ENCODE measurements at regions not wholly inside any gene's neighbourhood (a gene's known extent, or its start where the extent isn't known, plus 50 kb on each side); places are given as distances from the start of the nearest gene placed in this dataset.
A peak's percentile ranks its signal among the peaks of the same experiment; 100 is the strongest.
"Not testable (repeated sequence)": the region's sequence is repeated elsewhere in the genome, so short reads cannot be mapped to it uniquely, and the experiment has no call there.

- H3K9me3 Mint-ChIP-seq; CTCF ChIA-PET; H3K36me3 Mint-ChIP-seq (ENCODE audit: low read depth); H3K4me3 Mint-ChIP-seq; POLR2A ChIA-PET; DNase-seq; H3K27ac Mint-ChIP-seq: not testable (repeated sequence)
- peaks cover 35% of the 10 kb centered on the region for H3K27me3 Mint-ChIP-seq
- H3K4me1 Mint-ChIP-seq, result peaks cover 12% of the 10 kb centered on the region
Observed at GRCh38 chr7:65271502-65271901, 102.2 kb upstream of the ZNF92 start.

GRCh38 chr7:65269150-65269856 is 104.4 kb upstream of the ZNF92 start:
- H3K36me3 Mint-ChIP-seq (ENCODE audit: low read depth), result no peaks in the 10 kb centered on the region
- peaks cover 2% of the 10 kb centered on the region for H3K9me3 Mint-ChIP-seq
- ChIA-PET CTCF (no interaction called here), POLR2A (no interaction called here)
- DNase-seq, result peak; percentile 33
- peaks cover 12% of the 10 kb centered on the region for H3K4me1 Mint-ChIP-seq
- H3K4me3 Mint-ChIP-seq, result peak overlapping the region; percentile 74
- no peak overlapping the region for H3K27ac Mint-ChIP-seq
- peaks cover 35% of the 10 kb centered on the region for H3K27me3 Mint-ChIP-seq

GRCh38 chr7:65268782-65269149 is 104.9 kb upstream of the ZNF92 start:
- H3K4me1 Mint-ChIP-seq, result peaks cover 12% of the 10 kb centered on the region
- H3K27me3 Mint-ChIP-seq, result peaks cover 35% of the 10 kb centered on the region
- no peaks in the 10 kb centered on the region for H3K36me3 Mint-ChIP-seq (ENCODE audit: low read depth)
- no peak overlapping the region for H3K27ac Mint-ChIP-seq
- peaks cover 2% of the 10 kb centered on the region for H3K9me3 Mint-ChIP-seq
- POLR2A ChIA-PET, result no interaction called here
- no peak for DNase-seq
- CTCF ChIA-PET, result no interaction called here
- H3K4me3 Mint-ChIP-seq, result peak overlapping the region; percentile 74

- H3K27ac Mint-ChIP-seq, result no peak overlapping the region
- no peak overlapping the region for H3K4me3 Mint-ChIP-seq
- no peaks in the 10 kb centered on the region for H3K36me3 Mint-ChIP-seq (ENCODE audit: low read depth)
- no peaks in the 10 kb centered on the region for H3K9me3 Mint-ChIP-seq
- H3K27me3 Mint-ChIP-seq, result peaks cover 26% of the 10 kb centered on the region
- no peak for DNase-seq
- CTCF ChIA-PET, result no interaction called here
- H3K4me1 Mint-ChIP-seq, result peaks cover 12% of the 10 kb centered on the region
- POLR2A ChIA-PET, result no interaction called here
Observed at GRCh38 chr7:65265933-65266519, 107.6 kb upstream of the ZNF92 start.

GRCh38 chr7:65264258-65264657 is 109.4 kb upstream of the ZNF92 start:
- Mint-ChIP-seq H3K27me3 (peaks cover 14% of the 10 kb centered on the region), H3K9me3 (no peaks in the 10 kb centered on the region), H3K4me1 (peaks cover 3% of the 10 kb centered on the region), H3K27ac (no peak overlapping the region), H3K36me3 (ENCODE audit: low read depth) (no peaks in the 10 kb centered on the region), H3K4me3 (no peak overlapping the region)
- ChIA-PET CTCF (no interaction called here), POLR2A (no interaction called here)
- DNase-seq, result no peak

- H3K27me3 Mint-ChIP-seq; POLR2A ChIA-PET; H3K4me3 Mint-ChIP-seq; H3K27ac Mint-ChIP-seq; DNase-seq; CTCF ChIA-PET; H3K9me3 Mint-ChIP-seq; H3K36me3 Mint-ChIP-seq (ENCODE audit: low read depth); H3K4me1 Mint-ChIP-seq: not testable (repeated sequence)
Observed at GRCh38 chr7:65260673-65261072, 113.0 kb upstream of the ZNF92 start.

GRCh38 chr7:65259864-65260525 is 113.7 kb upstream of the ZNF92 start:
- H3K27me3 Mint-ChIP-seq; H3K4me3 Mint-ChIP-seq; H3K27ac Mint-ChIP-seq; CTCF ChIA-PET; POLR2A ChIA-PET; H3K4me1 Mint-ChIP-seq; H3K9me3 Mint-ChIP-seq; H3K36me3 Mint-ChIP-seq (ENCODE audit: low read depth); DNase-seq: not testable (repeated sequence)

- POLR2A ChIA-PET, result no interaction called here
- H3K4me1 Mint-ChIP-seq, result peaks cover 9% of the 10 kb centered on the region
- H3K4me3 Mint-ChIP-seq, result no peak overlapping the region
- no peak for DNase-seq
- H3K27me3 Mint-ChIP-seq, result peaks cover 28% of the 10 kb centered on the region
- H3K36me3 Mint-ChIP-seq (ENCODE audit: low read depth), result no peaks in the 10 kb centered on the region
- no peak overlapping the region for H3K27ac Mint-ChIP-seq
- CTCF ChIA-PET, result no interaction called here
- H3K9me3 Mint-ChIP-seq, result no peaks in the 10 kb centered on the region
Observed at GRCh38 chr7:65254061-65254460, 119.6 kb upstream of the ZNF92 start.

- Mint-ChIP-seq H3K27me3 (peaks cover 28% of the 10 kb centered on the region), H3K4me3 (peak overlapping the region; percentile 78), H3K27ac (peak overlapping the region; percentile 68), H3K9me3 (no peaks in the 10 kb centered on the region), H3K36me3 (ENCODE audit: low read depth) (no peaks in the 10 kb centered on the region), H3K4me1 (peaks cover 9% of the 10 kb centered on the region)
- ChIA-PET POLR2A (no interaction called here), CTCF (no interaction called here)
- DNase-seq, result peak; percentile 46
Observed at GRCh38 chr7:65251851-65252620, 121.6 kb upstream of the ZNF92 start.

- peaks cover 28% of the 10 kb centered on the region for H3K27me3 Mint-ChIP-seq
- DNase-seq, result no peak
- peak overlapping the region; percentile 43 for H3K4me3 Mint-ChIP-seq
- no peaks in the 10 kb centered on the region for H3K36me3 Mint-ChIP-seq (ENCODE audit: low read depth)
- H3K4me1 Mint-ChIP-seq, result peaks cover 9% of the 10 kb centered on the region
- CTCF ChIA-PET, result no interaction called here
- no peaks in the 10 kb centered on the region for H3K9me3 Mint-ChIP-seq
- H3K27ac Mint-ChIP-seq, result no peak overlapping the region
- POLR2A ChIA-PET, result no interaction called here
Observed at GRCh38 chr7:65250697-65251395, 122.8 kb upstream of the ZNF92 start.

GRCh38 chr7:65250216-65250615 is 123.4 kb upstream of the ZNF92 start:
- H3K27ac Mint-ChIP-seq, result no peak overlapping the region
- no peak for DNase-seq
- no peak overlapping the region for H3K4me3 Mint-ChIP-seq
- ChIA-PET CTCF (no interaction called here), POLR2A (no interaction called here)
- peaks cover 28% of the 10 kb centered on the region for H3K27me3 Mint-ChIP-seq
- H3K36me3 Mint-ChIP-seq (ENCODE audit: low read depth), result no peaks in the 10 kb centered on the region
- peaks cover 9% of the 10 kb centered on the region for H3K4me1 Mint-ChIP-seq
- no peaks in the 10 kb centered on the region for H3K9me3 Mint-ChIP-seq

GRCh38 chr7:65247491-65247890 is 126.2 kb upstream of the ZNF92 start:
- Mint-ChIP-seq H3K36me3 (ENCODE audit: low read depth) (no peaks in the 10 kb centered on the region), H3K4me3 (no peak overlapping the region), H3K27ac (no peak overlapping the region), H3K9me3 (no peaks in the 10 kb centered on the region), H3K27me3 (peaks cover 27% of the 10 kb centered on the region), H3K4me1 (peaks cover 7% of the 10 kb centered on the region)
- DNase-seq, result no peak
- POLR2A ChIA-PET, result no interaction called here
- CTCF ChIA-PET, result no interaction called here
